Stomach (tissue), 8 donors: ENCODE measurements at regions not wholly inside any gene's neighbourhood (a gene's known extent, or its start where the extent isn't known, plus 50 kb on each side); places are given as distances from the start of the nearest gene placed in this dataset.

Experiments used
- DNase-seq, 2 donors: peaks; one replicate each; pipeline versions ENCODE4 v3.0.0 to v3.0.0-alpha.2; 2013 to 2019
- H3K27ac ChIP-seq, 5 donors: fragments of 200-600 bp in 4 of 5; sonication (generic) in 4 of 5; one replicate each; pipeline ENCODE4 v1.5.1; 2013 to 2019; ENCODE audit warnings: mild to moderate bottlenecking in 1 of 5, moderate library complexity in 1 of 5
- H3K27me3 ChIP-seq, 3 donors: fragments of 200-600 bp; sonication (generic); one replicate each; pipeline ENCODE4 v1.5.1; 2017 to 2019; ENCODE audit warnings: mixed run types in 1 of 3
- H3K36me3 ChIP-seq, 4 donors: fragments of 200-600 bp; sonication (generic); 1 replicate in 3 of 4; 2 replicates in 1 of 4; pipeline ENCODE4 v1.5.1; 2016 to 2019
- H3K4me1 ChIP-seq, 4 donors: fragments of 200-600 bp; sonication (generic); one replicate each; pipeline ENCODE4 v1.5.1; 2016 to 2019
- H3K4me3 ChIP-seq, 4 donors: fragments of 200-600 bp; sonication (generic) in 3 of 4; one replicate each; pipeline ENCODE4 v1.5.1; 2016 to 2019; ENCODE audit warnings: mild to moderate bottlenecking in 1 of 4
- H3K9me3 ChIP-seq, 4 donors: fragments of 200-600 bp; sonication (generic); one replicate each; pipeline ENCODE4 v1.5.1; 2016 to 2019
- CTCF ChIP-seq, 7 experiments: fragments of 450-650 bp in 4 of 7; fragments of 200-600 bp in 3 of 7; sonication (generic) in 3 of 7; IDR thresholded peaks; one replicate each; pipeline ENCODE4 v1.5.1; 2016 to 2019; ENCODE audit warnings: antibody characterized with exemption in 7 of 7, control low read depth in 2 of 7, mild to moderate bottlenecking in 1 of 7
- EP300 ChIP-seq: sonication (generic); formaldehyde crosslinking; IDR thresholded peaks from one replicate; pipeline ENCODE4 v1.6.1; 2017; ENCODE audit warnings: antibody characterized with exemption
- POLR2A ChIP-seq, 4 donors: fragments of 450-650 bp; IDR thresholded peaks; one replicate each; pipeline ENCODE4 v1.6.1; 2016; ENCODE audit warnings: antibody characterized with exemption in 4 of 4, control low read depth in 2 of 4, mild to moderate bottlenecking in 1 of 4, moderate library complexity in 1 of 4
- POLR2AphosphoS5 ChIP-seq, 3 donors: sonication (generic); formaldehyde crosslinking; IDR thresholded peaks; one replicate each; pipeline ENCODE4 v1.6.1; 2016; ENCODE audit warnings: antibody characterized with exemption in 3 of 3
- WGBS, 5 donors: extraction: QIAGEN DNeasy Blood & Tissue Kit in 3 of 5; methylation state at CpG; one replicate each; pipeline versions ENCODE4 v1.1.5 to v1.1.7; 2013 to 2018; 5-methylcytosine and 5-hydroxymethylcytosine counted together
- intact Hi-C: fragments of 100-400 bp; cut with DNase I; formaldehyde crosslinking; loops from one replicate; pipeline ENCODE4 v1.15.1; 2023; ENCODE audit warnings: low total_unique reads
- donor health status: healthy with polysubstance abuse.
- donor health status: Bipolar disorder and iron deficiency.
- donor health status: healthy.

GRCh38 chr13:60924856-60925255 is 490.8 kb downstream of the PCDH20 start:
- intact Hi-C loops, result no loop called here
- 64 to 80% (median 72%) methylated on average over 2 of the region's 2 CpGs for WGBS, 5 donors

GRCh38 chr13:60922576-60923231 is 492.9 kb downstream of the PCDH20 start:
- intact Hi-C loops, result no loop called here
- no peaks in the 10 kb centered on the region for H3K27me3 ChIP-seq
- peak in 1 of 2 donors; percentile 56 for DNase-seq
- no peak overlapping the region for H3K4me3 ChIP-seq
- H3K36me3 ChIP-seq, result no peaks in the 10 kb centered on the region
- 34 to 53% (median 45%) methylated on average over 6 of the region's 6 CpGs for WGBS, 5 donors
- H3K4me1 ChIP-seq, result no peaks in the 10 kb centered on the region
- no peaks in the 10 kb centered on the region for H3K9me3 ChIP-seq
- no peak overlapping the region for H3K27ac ChIP-seq
- TF ChIP-seq EP300 (no peak), POLR2AphosphoS5 (IDR thresholded peaks at IDR 0.05) (no peak), CTCF (IDR thresholded peaks at IDR 0.05) (no peak), POLR2A (IDR thresholded peaks at IDR 0.05) (no peak)

More at GRCh38 chr13:60924856-60925255, 490.8 kb downstream of the PCDH20 start:
- Histone ChIP-seq H3K27ac (no peak overlapping the region), H3K4me3 (no peak overlapping the region), H3K9me3 (no peaks in the 10 kb centered on the region), H3K4me1 (no peaks in the 10 kb centered on the region), H3K36me3 (no peaks in the 10 kb centered on the region), H3K27me3 (no peaks in the 10 kb centered on the region)
- DNase-seq, result peak in 1 of 2 donors; percentile 51
- TF ChIP-seq EP300 (no peak), POLR2AphosphoS5 (IDR thresholded peaks at IDR 0.05) (no peak), POLR2A (IDR thresholded peaks at IDR 0.05) (no peak), CTCF (IDR thresholded peaks at IDR 0.05) (no peak)

DNA sequence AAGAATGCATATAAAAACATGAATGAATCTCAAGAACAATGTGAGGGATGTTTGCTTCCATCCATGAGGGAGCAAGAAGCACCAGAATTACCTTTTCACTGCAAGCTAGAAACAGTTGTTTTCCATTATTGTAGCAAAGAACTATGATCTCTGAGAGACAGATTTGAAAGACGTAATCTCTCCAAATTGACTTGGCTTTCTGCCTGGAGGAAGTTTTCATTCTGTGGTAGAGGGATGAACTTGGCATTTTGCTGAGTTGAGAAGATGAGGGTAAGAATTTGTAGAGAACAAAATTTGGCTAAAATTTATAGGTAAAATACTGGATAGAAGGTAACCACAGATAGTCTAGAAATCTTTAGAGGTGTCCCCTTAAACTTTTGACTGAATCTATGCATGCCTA is 496.8 kb downstream of the TDRD3 start:
- Histone ChIP-seq H3K27ac (no peak overlapping the region), H3K27me3 (no peaks in the 10 kb centered on the region), H3K4me3 (no peak overlapping the region), H3K36me3 (no peaks in the 10 kb centered on the region), H3K4me1 (no peaks in the 10 kb centered on the region), H3K9me3 (no peaks in the 10 kb centered on the region)
- intact Hi-C loops, result no loop called here
- 42 to 51% (median 48%) methylated on average over 1 of the region's 1 CpG for WGBS, 5 donors
- no peak for DNase-seq
- TF ChIP-seq POLR2A (IDR thresholded peaks at IDR 0.05) (no peak), POLR2AphosphoS5 (IDR thresholded peaks at IDR 0.05) (no peak), EP300 (no peak), CTCF (IDR thresholded peaks at IDR 0.05) (no peak)

DNA sequence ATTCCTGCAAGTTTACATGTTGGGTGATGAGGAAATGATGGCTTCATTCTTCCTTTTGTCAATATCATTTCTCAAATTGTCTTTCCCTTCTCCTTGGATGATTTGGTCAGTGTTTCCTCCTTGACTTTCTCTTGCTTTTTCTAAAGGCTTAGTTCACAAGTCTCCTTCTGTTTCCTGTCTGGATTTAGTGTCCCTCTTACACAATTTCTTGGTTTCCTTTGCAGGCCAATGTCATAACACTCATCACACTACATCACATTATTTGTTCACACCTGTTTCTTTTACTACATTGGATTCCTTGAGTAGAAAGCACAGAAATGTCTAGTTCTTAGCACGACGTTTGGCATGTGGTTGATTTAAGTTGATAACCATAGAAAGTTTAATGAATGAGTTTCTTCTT is 490.7 kb downstream of the TDRD3 start:
- H3K9me3 ChIP-seq, result no peaks in the 10 kb centered on the region
- intact Hi-C loops, result no loop called here
- H3K36me3 ChIP-seq, result no peaks in the 10 kb centered on the region
- DNase-seq, result no peak
- H3K27ac ChIP-seq, result no peak overlapping the region
- no peaks in the 10 kb centered on the region for H3K4me1 ChIP-seq
- TF ChIP-seq POLR2A (IDR thresholded peaks at IDR 0.05) (no peak), POLR2AphosphoS5 (IDR thresholded peaks at IDR 0.05) (no peak), EP300 (no peak), CTCF (IDR thresholded peaks at IDR 0.05) (no peak)
- 79 to 95% (median 81%) methylated on average over 2 of the region's 2 CpGs for WGBS, 5 donors
- H3K4me3 ChIP-seq, result no peak overlapping the region
- no peaks in the 10 kb centered on the region for H3K27me3 ChIP-seq
